IPS-18a (cell line): ENCODE measurements at regions not wholly inside any gene's neighbourhood (a gene's known extent, or its start where the extent isn't known, plus 50 kb on each side); places are given as distances from the start of the nearest gene placed in this dataset.

Source experiments
- H3K27ac ChIP-seq: one replicate; pipeline ENCODE4 v1.5.1; 2013; ENCODE audit warnings: low read length
- H3K27me3 ChIP-seq: one replicate; pipeline ENCODE4 v1.6.1; 2013; ENCODE audit warnings: mild to moderate bottlenecking, low read length; ENCODE audit not compliant: control insufficient read depth, insufficient read depth
- H3K36me3 ChIP-seq: one replicate; pipeline ENCODE4 v1.6.1; 2013; ENCODE audit warnings: low read depth, low read length; ENCODE audit not compliant: control insufficient read depth
- H3K4me1 ChIP-seq: one replicate; pipeline ENCODE4 v1.6.1; 2013; ENCODE audit warnings: low read depth, low read length; ENCODE audit not compliant: control insufficient read depth
- H3K4me3 ChIP-seq: one replicate; pipeline ENCODE4 v1.5.1; 2013; ENCODE audit warnings: low read length
- H3K9ac ChIP-seq: one replicate; pipeline ENCODE4 v1.6.1; 2013; ENCODE audit warnings: mild to moderate bottlenecking, low read length, moderate library complexity
- H3K9me3 ChIP-seq: one replicate; pipeline ENCODE4 v1.6.1; 2013; ENCODE audit warnings: low read depth, low read length; ENCODE audit not compliant: control insufficient read depth

DNA sequence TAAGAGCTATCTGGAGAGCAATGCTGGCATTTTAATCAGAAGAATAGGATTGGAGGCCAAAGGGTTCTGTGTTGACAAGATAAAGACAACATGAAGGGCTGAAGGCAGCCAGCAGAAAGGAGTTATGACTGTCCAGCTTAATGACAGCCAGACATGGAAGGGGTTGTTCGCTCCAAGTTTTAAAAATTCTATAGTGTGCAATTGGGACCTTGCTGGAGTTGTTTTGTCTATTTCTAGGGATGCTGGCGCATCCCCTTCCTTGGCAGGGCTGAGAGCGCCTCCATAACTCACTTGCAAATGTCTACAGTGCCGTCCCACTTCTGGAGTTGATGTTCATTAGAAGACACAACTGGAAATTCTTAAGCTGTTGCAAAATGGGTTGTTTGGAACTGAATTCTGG is 200.7 kb downstream of the TLE3 start:
- H3K4me1 ChIP-seq: peaks cover 3% of the 10 kb centered on the region
- H3K9ac ChIP-seq: no peak overlapping the region
- no peaks in the 10 kb centered on the region for H3K9me3 ChIP-seq
- H3K27me3 ChIP-seq: no peaks in the 10 kb centered on the region
- no peaks in the 10 kb centered on the region for H3K36me3 ChIP-seq
- no peak overlapping the region for H3K27ac ChIP-seq
- H3K4me3 ChIP-seq: no peak overlapping the region

DNA sequence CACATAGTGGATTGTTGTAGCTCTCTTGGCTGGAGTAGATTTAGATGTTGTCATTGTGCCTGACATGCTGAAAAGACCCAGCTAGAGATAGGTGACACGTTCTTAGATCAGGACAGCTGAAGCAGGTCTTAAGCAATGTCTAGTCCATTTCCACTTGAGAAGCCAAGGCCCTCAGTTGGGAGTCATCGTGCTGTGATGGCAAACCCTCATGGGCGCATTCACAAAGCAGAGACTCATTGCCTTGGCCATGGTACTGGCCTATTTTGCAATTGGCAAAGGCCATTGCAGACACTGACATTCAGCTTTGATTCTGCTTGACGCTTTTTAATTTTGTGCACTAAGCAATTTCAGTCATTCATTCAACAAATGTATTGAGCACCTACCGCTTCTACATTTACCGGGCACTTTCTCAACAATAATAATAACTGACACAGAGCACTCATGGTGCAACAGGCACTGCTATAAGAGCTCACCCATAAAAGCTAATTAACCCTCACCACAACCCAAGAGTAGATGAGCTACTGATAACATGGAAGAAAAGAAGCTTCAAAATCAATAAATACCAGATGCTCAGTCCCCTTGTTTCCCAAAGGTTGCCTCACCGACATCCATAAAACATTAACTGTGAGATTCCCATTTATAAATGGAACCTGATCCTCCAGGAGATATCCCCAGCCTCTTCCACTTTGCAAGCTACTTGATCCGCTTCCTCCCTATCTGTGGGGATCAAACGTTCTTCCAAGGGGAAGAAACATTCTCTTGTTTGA is 200.1 kb downstream of the TLE3 start:
- H3K9ac ChIP-seq: no peak overlapping the region
- no peak overlapping the region for H3K27ac ChIP-seq
- H3K4me1 ChIP-seq: peaks cover 3% of the 10 kb centered on the region

DNA sequence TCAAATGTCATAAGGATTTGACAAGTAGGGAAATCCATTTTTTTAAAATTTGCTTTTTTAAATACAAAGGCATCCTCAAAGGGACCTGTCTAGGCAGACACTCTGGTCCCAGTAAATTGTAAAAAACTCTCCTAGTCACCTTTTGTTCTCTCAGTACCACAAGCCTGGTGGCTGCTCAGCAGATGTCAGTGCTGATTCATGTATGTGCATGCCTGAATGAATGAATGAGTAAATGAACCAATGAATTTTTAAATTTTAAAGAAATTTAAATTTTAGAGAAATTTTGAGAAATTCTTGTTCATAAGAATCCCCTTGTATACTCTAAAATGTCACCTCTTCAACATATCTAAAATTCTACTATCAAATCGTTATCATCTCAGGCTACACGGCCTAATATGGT is 199.5 kb downstream of the TLE3 start:
- Histone ChIP-seq H3K27ac (no peak overlapping the region), H3K4me3 (no peak overlapping the region), H3K9ac (no peak overlapping the region), H3K27me3 (no peaks in the 10 kb centered on the region), H3K36me3 (no peaks in the 10 kb centered on the region), H3K9me3 (no peaks in the 10 kb centered on the region), H3K4me1 (peaks cover 3% of the 10 kb centered on the region)

More for the DNA sequence above, 200.1 kb downstream of the TLE3 start:
- Histone ChIP-seq H3K27me3 (no peaks in the 10 kb centered on the region), H3K9me3 (no peaks in the 10 kb centered on the region), H3K4me3 (no peak overlapping the region), H3K36me3 (no peaks in the 10 kb centered on the region)

DNA sequence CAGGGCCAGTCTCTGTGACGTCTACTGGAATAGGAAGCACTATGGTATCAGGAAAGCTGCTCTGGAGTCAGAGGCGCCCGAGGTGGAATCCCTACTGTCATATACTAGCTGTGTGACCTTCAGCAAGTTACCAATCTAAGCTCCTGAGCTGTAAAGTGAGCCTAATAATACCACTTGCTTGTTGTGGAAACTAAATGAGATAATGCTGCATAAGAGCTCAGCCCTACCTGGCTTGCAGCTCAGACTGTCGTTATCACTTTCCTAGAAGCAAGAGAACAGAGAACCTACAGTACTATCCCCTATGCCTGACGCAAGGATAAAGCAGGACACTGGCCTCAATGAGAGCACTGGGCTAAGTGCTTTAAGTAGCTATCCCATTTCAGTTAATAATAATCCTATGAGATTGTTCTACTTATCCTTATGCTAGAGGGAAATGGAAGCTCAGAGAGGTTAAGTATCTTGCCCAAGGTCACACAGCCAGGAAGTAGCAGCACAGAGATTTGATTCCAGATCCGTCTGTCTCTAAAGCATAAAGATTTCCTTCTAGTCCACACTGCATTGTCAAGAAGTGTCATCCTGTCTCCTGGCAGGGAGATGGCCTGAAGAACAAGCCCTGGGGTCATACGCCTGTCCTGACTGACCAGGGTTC is 195.2 kb downstream of the TLE3 start:
- H3K36me3 ChIP-seq: no peaks in the 10 kb centered on the region
- no peaks in the 10 kb centered on the region for H3K9me3 ChIP-seq

GRCh38 chr15:69903470-69904469 is 193.9 kb downstream of the TLE3 start:
- H3K4me1 ChIP-seq: no peaks in the 10 kb centered on the region
- H3K4me3 ChIP-seq: no peak overlapping the region
- H3K27ac ChIP-seq: no peak overlapping the region
- no peaks in the 10 kb centered on the region for H3K36me3 ChIP-seq
- H3K9ac ChIP-seq: no peak overlapping the region
- H3K9me3 ChIP-seq: no peaks in the 10 kb centered on the region
- no peaks in the 10 kb centered on the region for H3K27me3 ChIP-seq

More for the DNA sequence above, 195.2 kb downstream of the TLE3 start:
- Histone ChIP-seq H3K9ac (no peak overlapping the region), H3K4me1 (no peaks in the 10 kb centered on the region), H3K27ac (no peak overlapping the region), H3K4me3 (no peak overlapping the region), H3K27me3 (no peaks in the 10 kb centered on the region)

- Histone ChIP-seq H3K27ac (no peak overlapping the region), H3K27me3 (no peaks in the 10 kb centered on the region), H3K4me3 (no peak overlapping the region), H3K4me1 (peaks cover 16% of the 10 kb centered on the region), H3K36me3 (no peaks in the 10 kb centered on the region), H3K9me3 (no peaks in the 10 kb centered on the region), H3K9ac (no peak overlapping the region)
Measured at GRCh38 chr15:69906256-69907185, 191.2 kb downstream of the TLE3 start.

DNA sequence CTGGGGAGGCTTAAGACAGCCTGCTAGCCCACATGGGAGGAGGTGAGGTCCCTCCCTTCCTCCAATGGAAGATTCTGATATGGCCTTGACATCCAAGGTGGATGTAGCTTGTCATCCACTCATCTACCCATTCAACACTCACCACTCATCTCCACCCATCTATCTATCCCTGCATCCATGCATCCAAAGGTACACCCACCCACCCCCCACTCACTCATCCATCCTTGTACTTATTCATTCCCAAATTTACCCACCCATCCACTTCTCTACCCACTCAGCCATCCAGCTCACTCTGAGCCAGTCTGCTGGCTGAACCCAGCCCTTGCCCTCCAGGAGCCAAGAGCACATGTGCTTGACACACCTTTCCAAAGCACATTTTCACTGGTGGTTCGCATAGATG is 189.7 kb downstream of the TLE3 start:
- H3K4me3 ChIP-seq: no peak overlapping the region
- H3K4me1 ChIP-seq: peaks cover 16% of the 10 kb centered on the region
- H3K36me3 ChIP-seq: no peaks in the 10 kb centered on the region
- no peak overlapping the region for H3K27ac ChIP-seq
- H3K9ac ChIP-seq: no peak overlapping the region
- peaks cover 13% of the 10 kb centered on the region for H3K27me3 ChIP-seq
- H3K9me3 ChIP-seq: no peaks in the 10 kb centered on the region

- no peak overlapping the region for H3K9ac ChIP-seq
- H3K4me3 ChIP-seq: no peak overlapping the region
- H3K36me3 ChIP-seq: no peaks in the 10 kb centered on the region
Measured at GRCh38 chr15:69908590-69909420, 188.9 kb downstream of the TLE3 start.

DNA sequence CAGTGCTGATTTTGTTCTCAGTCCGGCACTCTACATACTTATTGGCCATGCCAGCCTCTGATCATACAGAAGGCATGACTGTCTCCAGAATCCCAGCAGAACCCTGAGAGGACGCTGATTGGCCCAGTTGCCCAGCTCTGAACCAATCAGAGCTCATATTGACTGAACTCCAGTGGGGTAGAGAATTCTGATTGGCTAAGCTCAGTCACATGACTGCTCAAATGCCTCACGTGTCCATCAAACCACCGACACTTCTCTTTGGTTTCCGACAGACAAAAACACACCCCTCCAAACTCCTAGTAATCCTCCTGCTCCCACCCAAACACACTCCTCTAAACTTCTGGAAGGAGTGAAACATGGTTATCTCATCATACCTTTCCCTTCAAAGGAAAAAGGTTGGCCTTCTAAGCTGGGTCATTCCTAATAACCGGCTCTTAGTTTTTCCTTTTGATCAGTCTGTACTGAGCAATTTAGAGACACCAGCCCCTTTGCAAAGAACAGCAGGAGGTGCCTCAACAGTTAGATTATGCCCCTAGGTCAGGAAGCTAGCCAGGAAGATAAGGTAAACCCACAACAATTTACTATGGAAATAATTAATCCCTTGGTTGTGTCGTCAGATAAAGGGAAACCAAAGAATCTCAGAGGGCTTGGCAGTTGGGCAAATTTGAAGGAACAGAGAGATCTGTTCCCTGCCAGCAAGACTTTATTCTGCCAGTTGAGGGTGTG is 187.8 kb downstream of the TLE3 start:
- no peaks in the 10 kb centered on the region for H3K9me3 ChIP-seq
- peaks cover 13% of the 10 kb centered on the region for H3K27me3 ChIP-seq
- H3K27ac ChIP-seq: no peak overlapping the region
- H3K9ac ChIP-seq: no peak overlapping the region
- H3K4me1 ChIP-seq: peaks cover 23% of the 10 kb centered on the region
- no peaks in the 10 kb centered on the region for H3K36me3 ChIP-seq
- no peak overlapping the region for H3K4me3 ChIP-seq

More at GRCh38 chr15:69908590-69909420, 188.9 kb downstream of the TLE3 start:
- H3K27me3 ChIP-seq: peaks cover 13% of the 10 kb centered on the region
- H3K9me3 ChIP-seq: no peaks in the 10 kb centered on the region
- H3K27ac ChIP-seq: no peak overlapping the region
- peaks cover 16% of the 10 kb centered on the region for H3K4me1 ChIP-seq

DNA sequence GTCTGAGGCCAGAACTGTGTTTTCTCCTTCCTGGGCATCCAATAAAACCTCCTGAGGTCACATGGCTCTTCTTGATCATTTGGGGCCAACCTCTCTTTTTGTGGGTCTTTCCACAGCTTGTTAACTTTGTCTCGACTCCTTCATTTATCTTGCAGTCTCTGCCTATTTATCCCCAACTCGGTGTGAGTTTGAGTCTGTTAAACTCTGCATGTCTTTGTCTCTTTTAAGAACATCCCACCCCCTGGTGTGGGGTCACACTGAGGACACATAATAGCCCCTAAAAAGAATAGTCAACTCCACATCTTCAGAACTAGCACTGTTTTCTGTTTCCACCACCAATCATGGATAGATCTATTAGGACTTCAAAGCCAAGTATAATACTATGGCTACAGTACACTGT is 187.2 kb downstream of the TLE3 start:
- Histone ChIP-seq H3K27ac (no peak overlapping the region), H3K4me1 (peaks cover 23% of the 10 kb centered on the region), H3K4me3 (no peak overlapping the region), H3K9me3 (no peaks in the 10 kb centered on the region), H3K27me3 (peaks cover 13% of the 10 kb centered on the region), H3K36me3 (no peaks in the 10 kb centered on the region), H3K9ac (no peak overlapping the region)
